HepG2 (cell line): ENCODE measurements at regions not wholly inside any gene's neighbourhood (a gene's known extent, or its start where the extent isn't known, plus 50 kb on each side); places are given as distances from the start of the nearest gene placed in this dataset.

Source experiments
- CBX5 ChIP-seq: sonication (generic); formaldehyde crosslinking; IDR thresholded peaks from 2 replicates; pipeline ENCODE4 v1.4.0; 2020; ENCODE audit warnings: missing genetic modification reagents, borderline replicate concordance
- GPN1 ChIP-seq: sonication (generic); formaldehyde crosslinking; IDR thresholded peaks from 2 replicates; pipeline ENCODE4 v1.5.1; 2020; ENCODE audit warnings: missing genetic modification reagents, borderline replicate concordance
- HMG20A ChIP-seq: IDR thresholded peaks from 2 replicates; pipeline ENCODE4 v1.6.1; 2016; ENCODE audit warnings: borderline replicate concordance
- NFYB ChIP-seq: sonication (generic); formaldehyde crosslinking; IDR thresholded peaks from 2 replicates; pipeline ENCODE4 v1.4.0; 2020; ENCODE audit warnings: missing genetic modification reagents
- PBX3 ChIP-seq: sonication (generic); formaldehyde crosslinking; IDR thresholded peaks from 2 replicates; pipeline ENCODE4 v1.8.1; 2023; ENCODE audit warnings: missing genetic modification reagents, inconsistent platforms, borderline replicate concordance
- POLR2A ChIP-seq, 2 experiments: IDR thresholded peaks; 2 replicates each; pipeline ENCODE4 v1.6.1; 2011; ENCODE audit warnings: low read depth in 2 of 2, low read length in 2 of 2, mild to moderate bottlenecking in 1 of 2, moderate library complexity in 1 of 2; ENCODE audit not compliant: insufficient read depth in 1 of 2
- REST ChIP-seq, 2 experiments: IDR thresholded peaks; 2 replicates each; pipeline ENCODE4 v1.6.1; 2011 to 2012; ENCODE audit warnings: low read length in 2 of 2, borderline replicate concordance in 1 of 2, low read depth in 1 of 2, mild to moderate bottlenecking in 1 of 2, moderate library complexity in 1 of 2
- SMAD3 ChIP-seq: sonication (generic); formaldehyde crosslinking; IDR thresholded peaks from 2 replicates; pipeline ENCODE4 v1.4.0; 2020; ENCODE audit warnings: missing genetic modification reagents
- SMYD3 ChIP-seq: sonication (generic); formaldehyde crosslinking; IDR thresholded peaks from 2 replicates; pipeline ENCODE4 v1.8.1; 2023; ENCODE audit warnings: mild to moderate bottlenecking, missing genetic modification reagents
- ZNF136 ChIP-seq: sonication (generic); formaldehyde crosslinking; IDR thresholded peaks from 2 replicates; pipeline ENCODE4 v1.8.1; 2022; ENCODE audit warnings: low read depth, mild to moderate bottlenecking, moderate library complexity, missing genetic modification reagents

GRCh38 chr11:90639461-90639993, 416.7 kb upstream of the CHORDC1 start:
- TF ChIP-seq SMYD3 (CRISPR knock-in tag) (no peak), ZNF136 (no peak), SMAD3 (no peak), NFYB (no peak), GPN1 (no peak), PBX3 (CRISPR knock-in tag) (no peak), REST (IDR thresholded peaks at IDR 0.05; ENCODE audit: borderline replicate concordance in 1 of 2, low read depth in 1 of 2, low read length in 2 of 2) (no peak), POLR2A (IDR thresholded peaks at IDR 0.05; ENCODE audit: insufficient read depth in 1 of 2, low read depth in 2 of 2, low read length in 2 of 2) (no peak), HMG20A (CRISPR knock-in tag) (no peak), CBX5 (CRISPR knock-in tag) (no peak)
